ENCODE measurements at regions not wholly inside any gene's neighbourhood (a gene's known extent, or its start where the extent isn't known, plus 50 kb on each side); places are given as distances from the start of the nearest gene placed in this dataset.
A peak's percentile ranks its signal among the peaks of the same experiment; 100 is the strongest.

DNA sequence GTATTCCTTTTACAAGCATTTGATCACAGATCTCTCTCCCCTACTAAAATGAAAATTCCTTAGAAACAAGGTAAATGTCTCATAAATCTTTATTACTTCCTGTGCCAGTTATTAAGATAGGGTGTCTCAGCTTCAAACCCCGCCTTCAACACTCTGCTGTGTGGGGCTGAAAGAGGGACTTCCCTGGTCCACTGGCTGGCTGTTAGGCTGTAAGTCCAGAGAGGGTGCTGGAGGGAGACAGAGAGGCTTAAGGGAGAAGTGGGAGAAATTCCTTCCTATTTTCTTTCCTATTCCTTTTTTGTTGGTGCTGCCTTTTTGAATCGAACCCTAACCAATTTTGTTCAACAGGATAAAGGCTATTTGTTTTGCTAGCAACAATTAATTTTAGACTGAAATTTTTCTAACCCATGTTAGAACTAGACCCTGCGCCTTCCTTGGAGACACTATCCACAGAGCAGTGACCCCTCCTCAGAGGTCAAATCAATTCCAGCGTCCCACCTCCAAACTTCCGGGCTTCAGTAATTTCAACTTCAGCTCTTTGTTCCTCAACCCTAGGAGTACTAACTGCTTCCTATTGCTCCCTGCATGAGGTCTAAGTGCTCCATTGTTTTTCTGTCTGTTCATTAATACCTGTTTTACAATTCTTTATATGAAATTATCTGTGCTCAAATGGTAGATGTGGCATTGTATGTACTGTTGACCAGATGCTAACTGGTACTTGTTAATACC, 207.5 kb upstream of the OPRM1 start:
- Mint-ChIP-seq H3K4me3 (no peak overlapping the region), H3K4me1 (peaks cover 12% of the 10 kb centered on the region), H3K36me3 (ENCODE audit: low read depth) (no peaks in the 10 kb centered on the region), H3K9me3 (no peaks in the 10 kb centered on the region), H3K27ac (no peak overlapping the region), H3K27me3 (ENCODE audit: insufficient read depth) (no peaks in the 10 kb centered on the region)
- H3K4me1 ChIP-seq (ENCODE audit: control insufficient read depth, insufficient read depth, low read length) = no peaks in the 10 kb centered on the region
- H3K9me3 ChIP-seq (ENCODE audit: control insufficient read depth, low read length) = no peaks in the 10 kb centered on the region
- TF ChIP-seq, protein P1, sequence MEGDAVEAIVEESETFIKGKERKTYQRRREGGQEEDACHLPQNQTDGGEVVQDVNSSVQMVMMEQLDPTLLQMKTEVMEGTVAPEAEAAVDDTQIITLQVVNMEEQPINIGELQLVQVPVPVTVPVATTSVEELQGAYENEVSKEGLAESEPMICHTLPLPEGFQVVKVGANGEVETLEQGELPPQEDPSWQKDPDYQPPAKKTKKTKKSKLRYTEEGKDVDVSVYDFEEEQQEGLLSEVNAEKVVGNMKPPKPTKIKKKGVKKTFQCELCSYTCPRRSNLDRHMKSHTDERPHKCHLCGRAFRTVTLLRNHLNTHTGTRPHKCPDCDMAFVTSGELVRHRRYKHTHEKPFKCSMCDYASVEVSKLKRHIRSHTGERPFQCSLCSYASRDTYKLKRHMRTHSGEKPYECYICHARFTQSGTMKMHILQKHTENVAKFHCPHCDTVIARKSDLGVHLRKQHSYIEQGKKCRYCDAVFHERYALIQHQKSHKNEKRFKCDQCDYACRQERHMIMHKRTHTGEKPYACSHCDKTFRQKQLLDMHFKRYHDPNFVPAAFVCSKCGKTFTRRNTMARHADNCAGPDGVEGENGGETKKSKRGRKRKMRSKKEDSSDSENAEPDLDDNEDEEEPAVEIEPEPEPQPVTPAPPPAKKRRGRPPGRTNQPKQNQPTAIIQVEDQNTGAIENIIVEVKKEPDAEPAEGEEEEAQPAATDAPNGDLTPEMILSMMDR (conservative IDR thresholded peaks at IDR 0.05) = peak; percentile 12
- H3K27ac ChIP-seq (ENCODE audit: low read depth, low read length) = no peak overlapping the region
- 72 to 86% methylated on average over 1 to 5 of the region's 5 CpGs for WGBS, 2 experiments (ENCODE audit: insufficient coverage in 1 of 2, insufficient read length in 1 of 2)
- H3K27me3 ChIP-seq (ENCODE audit: control insufficient read depth, insufficient read depth, low read length, poor library complexity, severe bottlenecking) = no peaks in the 10 kb centered on the region
- H3K36me3 ChIP-seq (ENCODE audit: control insufficient read depth, insufficient read depth, low read length) = no peaks in the 10 kb centered on the region
- DNase-seq = no peak
- H3K4me3 ChIP-seq (ENCODE audit: low read length) = no peak overlapping the region
- H3K9ac ChIP-seq (ENCODE audit: extremely low read depth, low read length, poor library complexity, severe bottlenecking) = no peak overlapping the region

DNA sequence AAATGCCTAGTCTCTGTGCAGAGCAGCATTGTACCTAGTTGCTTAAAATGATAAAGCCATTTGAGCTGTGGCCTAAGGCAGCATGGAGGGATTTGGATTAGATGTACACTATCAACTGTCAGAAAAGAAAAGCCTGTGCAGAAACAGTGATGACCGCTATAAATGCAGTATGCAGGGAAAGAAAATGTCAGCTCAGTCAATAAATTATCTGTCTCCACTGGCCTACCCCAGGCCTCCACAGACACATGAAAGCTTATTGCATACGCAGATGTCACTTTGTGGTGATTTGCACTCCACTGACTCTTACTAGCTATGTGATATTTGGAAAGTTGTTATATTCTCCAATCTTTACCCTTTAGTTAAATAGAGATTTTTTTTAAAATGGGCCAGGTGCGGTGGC, 221.9 kb upstream of the OPRM1 start:
- H3K4me3 ChIP-seq (ENCODE audit: low read length) = no peak overlapping the region
- H3K27me3 ChIP-seq (ENCODE audit: control insufficient read depth, insufficient read depth, low read length, poor library complexity, severe bottlenecking) = no peaks in the 10 kb centered on the region
- TF ChIP-seq, protein P1 (conservative IDR thresholded peaks at IDR 0.05) = no peak
- Mint-ChIP-seq H3K4me1 (peaks cover 3% of the 10 kb centered on the region), H3K4me3 (no peak overlapping the region), H3K9me3 (peaks cover 5% of the 10 kb centered on the region), H3K27ac (no peak overlapping the region), H3K36me3 (ENCODE audit: low read depth) (no peaks in the 10 kb centered on the region), H3K27me3 (ENCODE audit: insufficient read depth) (no peaks in the 10 kb centered on the region)
- H3K36me3 ChIP-seq (ENCODE audit: control insufficient read depth, insufficient read depth, low read length) = no peaks in the 10 kb centered on the region
- DNase-seq = no peak
- no peaks in the 10 kb centered on the region for H3K4me1 ChIP-seq (ENCODE audit: control insufficient read depth, insufficient read depth, low read length)
- WGBS, 2 experiments (ENCODE audit: insufficient coverage in 1 of 2, insufficient read length in 1 of 2) = 83 to 97% methylated on average over 1 to 3 of the region's 3 CpGs
- no peak overlapping the region for H3K9ac ChIP-seq (ENCODE audit: extremely low read depth, low read length, poor library complexity, severe bottlenecking)
- H3K27ac ChIP-seq (ENCODE audit: low read depth, low read length) = no peak overlapping the region
- no peaks in the 10 kb centered on the region for H3K9me3 ChIP-seq (ENCODE audit: control insufficient read depth, low read length)

DNA sequence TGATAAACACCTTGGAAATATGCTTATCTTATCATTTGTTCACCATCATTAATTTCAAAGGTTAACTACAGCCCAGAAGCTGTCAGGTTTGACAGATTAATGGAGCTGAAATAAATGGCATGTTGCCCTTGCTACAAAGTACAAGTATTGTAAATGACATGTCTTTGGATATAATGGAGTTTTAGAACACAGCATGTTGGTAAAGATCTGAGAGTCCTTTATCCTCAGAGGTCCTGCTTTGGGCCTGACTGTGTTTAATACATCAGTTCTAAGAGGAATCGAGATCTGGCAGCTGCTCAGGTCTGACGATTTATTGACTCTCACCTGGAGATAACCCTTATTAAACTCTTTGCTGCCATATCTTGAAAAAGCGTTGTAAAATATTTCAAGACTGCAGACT, 222.7 kb upstream of the OPRM1 start:
- H3K36me3 ChIP-seq (ENCODE audit: control insufficient read depth, insufficient read depth, low read length) = no peaks in the 10 kb centered on the region
- H3K27me3 ChIP-seq (ENCODE audit: control insufficient read depth, insufficient read depth, low read length, poor library complexity, severe bottlenecking) = no peaks in the 10 kb centered on the region
- no peaks in the 10 kb centered on the region for H3K4me1 ChIP-seq (ENCODE audit: control insufficient read depth, insufficient read depth, low read length)
- 92 to 100% methylated on average over 1 to 3 of the region's 3 CpGs for WGBS, 2 experiments (ENCODE audit: insufficient coverage in 1 of 2, insufficient read length in 1 of 2)
- H3K27me3 Mint-ChIP-seq (ENCODE audit: insufficient read depth) = no peaks in the 10 kb centered on the region
- peaks cover 3% of the 10 kb centered on the region for H3K4me1 Mint-ChIP-seq
- H3K9me3 Mint-ChIP-seq = peaks cover 5% of the 10 kb centered on the region
- H3K27ac Mint-ChIP-seq = no peak overlapping the region
- H3K36me3 Mint-ChIP-seq (ENCODE audit: low read depth) = no peaks in the 10 kb centered on the region
- no peaks in the 10 kb centered on the region for H3K9me3 ChIP-seq (ENCODE audit: control insufficient read depth, low read length)
- H3K4me3 ChIP-seq (ENCODE audit: low read length) = peak overlapping the region; percentile 22
- H3K4me3 Mint-ChIP-seq = no peak overlapping the region
- H3K9ac ChIP-seq (ENCODE audit: extremely low read depth, low read length, poor library complexity, severe bottlenecking) = no peak overlapping the region
- H3K27ac ChIP-seq (ENCODE audit: low read depth, low read length) = no peak overlapping the region
- TF ChIP-seq, protein P1 (conservative IDR thresholded peaks at IDR 0.05) = no peak
- DNase-seq = no peak

All from endodermal cell (in vitro differentiated cells).